ENCODE measurements at regions not wholly inside any gene's neighbourhood (a gene's known extent, or its start where the extent isn't known, plus 50 kb on each side); places are given as distances from the start of the nearest gene placed in this dataset.

DNA sequence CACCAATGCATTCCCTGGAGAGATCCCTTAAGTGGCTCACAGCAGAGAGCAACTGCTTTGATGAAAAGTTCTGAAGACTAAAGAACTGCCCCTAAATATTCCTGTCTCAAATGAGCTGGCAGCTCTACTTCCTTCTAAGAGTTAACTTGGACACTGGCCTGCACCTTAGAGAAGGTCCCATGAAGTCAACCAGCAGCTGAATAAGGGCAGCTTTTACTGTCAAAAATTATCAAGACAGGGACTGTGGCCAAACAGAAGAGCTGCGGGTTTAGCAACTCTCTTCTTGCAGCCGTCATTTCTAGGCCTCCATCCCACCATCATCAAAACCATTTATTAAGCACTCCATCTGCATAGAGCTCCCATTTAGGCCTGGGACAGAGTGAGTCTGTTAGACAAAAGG is 491.1 kb upstream of the TSHZ3 start:
- Histone ChIP-seq H3K27me3 (ENCODE audit: control insufficient read depth in 1 of 2, insufficient read depth in 2 of 2, low read length in 2 of 2) (no peaks in the 10 kb centered on the region), H3K36me3 (ENCODE audit: control insufficient read depth in 2 of 2, insufficient read depth in 2 of 2, low read length in 1 of 2) (no peaks in the 10 kb centered on the region), H3K4me3 (ENCODE audit: low read depth in 1 of 2, low read length in 2 of 2) (no peak overlapping the region), H3K9me3 (ENCODE audit: control insufficient read depth in 2 of 2, insufficient read depth in 1 of 2, low read depth in 1 of 2, low read length in 1 of 2) (peaks cover 2 to 4% of the 10 kb centered on the region in 2 donors), H3K4me1 (ENCODE audit: control insufficient read depth in 2 of 2, insufficient read depth in 2 of 2, low read length in 1 of 2) (no peaks in the 10 kb centered on the region), H3K27ac (ENCODE audit: low read depth in 2 of 2, low read length in 1 of 2) (no peak overlapping the region)
- 77 to 90% methylated on average over 2 of the region's 2 CpGs for WGBS, 2 donors

GRCh38 chr19:31841755-31842154 is 492.5 kb upstream of the TSHZ3 start:
- Histone ChIP-seq H3K36me3 (ENCODE audit: control insufficient read depth in 2 of 2, insufficient read depth in 2 of 2, low read length in 1 of 2) (no peaks in the 10 kb centered on the region), H3K27ac (ENCODE audit: low read depth in 2 of 2, low read length in 1 of 2) (no peak overlapping the region), H3K27me3 (ENCODE audit: control insufficient read depth in 1 of 2, insufficient read depth in 2 of 2, low read length in 2 of 2) (no peaks in the 10 kb centered on the region), H3K9me3 (ENCODE audit: control insufficient read depth in 2 of 2, insufficient read depth in 1 of 2, low read depth in 1 of 2, low read length in 1 of 2) (peaks cover 2 to 4% of the 10 kb centered on the region in 2 donors), H3K4me3 (ENCODE audit: low read depth in 1 of 2, low read length in 2 of 2) (no peak overlapping the region), H3K4me1 (ENCODE audit: control insufficient read depth in 2 of 2, insufficient read depth in 2 of 2, low read length in 1 of 2) (no peaks in the 10 kb centered on the region)
- WGBS, 2 donors: 77 to 79% methylated on average over 1 of the region's 1 CpG

DNA sequence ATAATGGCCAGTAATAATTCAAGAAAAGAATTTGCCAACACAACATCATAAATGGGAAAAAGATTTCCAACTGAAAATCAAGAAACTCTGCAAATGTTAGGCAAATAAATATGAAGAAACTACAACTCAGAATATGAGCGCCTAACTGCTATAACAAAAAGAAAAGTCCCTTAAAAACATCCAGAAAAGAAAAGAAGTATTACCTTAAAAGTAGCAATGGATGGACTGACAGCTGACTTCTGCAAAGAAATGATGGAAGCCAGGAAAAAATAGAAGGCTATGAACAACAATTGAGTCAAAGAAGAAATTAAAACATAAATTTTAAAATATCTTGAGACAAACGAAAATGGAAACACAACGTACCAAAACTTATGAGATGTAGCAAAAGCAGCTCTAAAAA is 482.3 kb upstream of the ZNF507 start:
- H3K27ac ChIP-seq (ENCODE audit: low read depth in 2 of 2, low read length in 1 of 2): no peak overlapping the region
- H3K36me3 ChIP-seq (ENCODE audit: control insufficient read depth in 2 of 2, insufficient read depth in 2 of 2, low read length in 1 of 2): no peaks in the 10 kb centered on the region
- H3K27me3 ChIP-seq (ENCODE audit: control insufficient read depth in 1 of 2, insufficient read depth in 2 of 2, low read length in 2 of 2): no peaks in the 10 kb centered on the region
- H3K9me3 ChIP-seq (ENCODE audit: control insufficient read depth in 2 of 2, insufficient read depth in 1 of 2, low read depth in 1 of 2, low read length in 1 of 2): peaks cover 0 to 4% of the 10 kb centered on the region in 2 donors
- WGBS, 2 donors: 83 to 85% methylated on average over 3 of the region's 3 CpGs
- H3K4me3 ChIP-seq (ENCODE audit: low read depth in 1 of 2, low read length in 2 of 2): no peak overlapping the region
- H3K4me1 ChIP-seq (ENCODE audit: control insufficient read depth in 2 of 2, insufficient read depth in 2 of 2, low read length in 1 of 2): no peaks in the 10 kb centered on the region

DNA sequence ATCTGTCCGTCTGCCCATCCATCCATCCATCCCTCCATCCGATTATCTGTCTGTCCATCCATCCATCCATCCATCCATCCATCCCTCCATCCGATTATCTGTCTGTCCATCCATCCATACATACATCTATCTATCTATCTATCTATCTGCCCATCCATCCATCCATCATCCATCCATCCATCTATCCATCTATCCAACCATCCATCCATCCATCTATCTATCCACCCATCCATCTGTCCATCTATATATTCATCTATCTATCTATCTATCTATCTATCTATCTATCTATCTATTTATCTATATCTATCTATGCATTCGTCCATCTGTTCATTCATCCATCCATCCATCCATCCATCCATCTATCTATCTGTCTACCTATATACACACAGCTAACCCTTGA is 471.1 kb upstream of the ZNF507 start:
- Histone ChIP-seq H3K4me3 (ENCODE audit: low read depth in 1 of 2, low read length in 2 of 2) (no peak overlapping the region), H3K27me3 (ENCODE audit: control insufficient read depth in 1 of 2, insufficient read depth in 2 of 2, low read length in 2 of 2) (no peaks in the 10 kb centered on the region), H3K36me3 (ENCODE audit: control insufficient read depth in 2 of 2, insufficient read depth in 2 of 2, low read length in 1 of 2) (no peaks in the 10 kb centered on the region), H3K4me1 (ENCODE audit: control insufficient read depth in 2 of 2, insufficient read depth in 2 of 2, low read length in 1 of 2) (no peaks in the 10 kb centered on the region), H3K27ac (ENCODE audit: low read depth in 2 of 2, low read length in 1 of 2) (no peak overlapping the region), H3K9me3 (ENCODE audit: control insufficient read depth in 2 of 2, insufficient read depth in 1 of 2, low read depth in 1 of 2, low read length in 1 of 2) (peaks cover 2 to 3% of the 10 kb centered on the region in 2 donors)
- 86 to 90% methylated on average over 4 of the region's 4 CpGs for WGBS, 2 donors

- Histone ChIP-seq H3K27me3 (ENCODE audit: control insufficient read depth in 1 of 2, insufficient read depth in 2 of 2, low read length in 2 of 2) (no peaks in the 10 kb centered on the region), H3K9me3 (ENCODE audit: control insufficient read depth in 2 of 2, insufficient read depth in 1 of 2, low read depth in 1 of 2, low read length in 1 of 2) (peaks cover 2 to 3% of the 10 kb centered on the region in 2 donors), H3K36me3 (ENCODE audit: control insufficient read depth in 2 of 2, insufficient read depth in 2 of 2, low read length in 1 of 2) (no peaks in the 10 kb centered on the region), H3K27ac (ENCODE audit: low read depth in 2 of 2, low read length in 1 of 2) (no peak overlapping the region), H3K4me3 (ENCODE audit: low read depth in 1 of 2, low read length in 2 of 2) (no peak overlapping the region), H3K4me1 (ENCODE audit: control insufficient read depth in 2 of 2, insufficient read depth in 2 of 2, low read length in 1 of 2) (no peaks in the 10 kb centered on the region)
- 85 to 87% methylated on average over 16 of the region's 16 CpGs for WGBS, 2 donors
These were observed 469.8 kb upstream of the ZNF507 start for GRCh38 chr19:31875591-31875990.

- 64 to 65% methylated on average over 2 of the region's 2 CpGs for WGBS, 2 donors
- no peaks in the 10 kb centered on the region for H3K27me3 ChIP-seq (ENCODE audit: control insufficient read depth in 1 of 2, insufficient read depth in 2 of 2, low read length in 2 of 2)
These were observed 465.1 kb upstream of the ZNF507 start for GRCh38 chr19:31880283-31880682.

GRCh38 chr19:31881988-31882387 is 463.4 kb upstream of the ZNF507 start:
- Histone ChIP-seq H3K36me3 (ENCODE audit: control insufficient read depth in 2 of 2, insufficient read depth in 2 of 2, low read length in 1 of 2) (no peaks in the 10 kb centered on the region), H3K9me3 (ENCODE audit: control insufficient read depth in 2 of 2, insufficient read depth in 1 of 2, low read depth in 1 of 2, low read length in 1 of 2) (no peaks in the 10 kb centered on the region), H3K4me1 (ENCODE audit: control insufficient read depth in 2 of 2, insufficient read depth in 2 of 2, low read length in 1 of 2) (no peaks in the 10 kb centered on the region), H3K27me3 (ENCODE audit: control insufficient read depth in 1 of 2, insufficient read depth in 2 of 2, low read length in 2 of 2) (no peaks in the 10 kb centered on the region), H3K4me3 (ENCODE audit: low read depth in 1 of 2, low read length in 2 of 2) (no peak overlapping the region), H3K27ac (ENCODE audit: low read depth in 2 of 2, low read length in 1 of 2) (no peak overlapping the region)
- WGBS, 2 donors: 86 to 91% methylated on average over 7 of the region's 7 CpGs

More at GRCh38 chr19:31880283-31880682, 465.1 kb upstream of the ZNF507 start:
- H3K9me3 ChIP-seq (ENCODE audit: control insufficient read depth in 2 of 2, insufficient read depth in 1 of 2, low read depth in 1 of 2, low read length in 1 of 2): peaks cover 0 to 2% of the 10 kb centered on the region in 2 donors
- H3K27ac ChIP-seq (ENCODE audit: low read depth in 2 of 2, low read length in 1 of 2): no peak overlapping the region
- H3K4me3 ChIP-seq (ENCODE audit: low read depth in 1 of 2, low read length in 2 of 2): no peak overlapping the region
- H3K4me1 ChIP-seq (ENCODE audit: control insufficient read depth in 2 of 2, insufficient read depth in 2 of 2, low read length in 1 of 2): no peaks in the 10 kb centered on the region
- H3K36me3 ChIP-seq (ENCODE audit: control insufficient read depth in 2 of 2, insufficient read depth in 2 of 2, low read length in 1 of 2): no peaks in the 10 kb centered on the region

DNA sequence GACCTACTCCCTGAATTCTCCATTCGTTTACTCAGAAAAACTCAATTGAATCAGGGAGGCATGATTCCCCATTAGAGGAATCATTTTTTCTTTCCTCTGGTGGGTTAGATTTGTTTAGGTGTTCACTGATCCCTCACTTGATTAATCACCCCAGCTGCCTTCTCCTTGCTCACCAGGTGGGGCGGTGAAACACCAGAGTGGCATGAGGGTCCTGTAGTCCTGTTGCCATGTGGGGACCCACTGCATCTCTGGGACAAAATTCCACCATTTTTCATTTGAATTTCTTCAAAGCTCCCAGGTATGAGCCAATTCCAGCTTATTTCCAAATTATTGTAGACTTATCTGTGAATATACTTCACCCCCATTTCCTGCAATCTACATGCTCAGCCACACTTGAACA is 462.7 kb upstream of the ZNF507 start:
- Histone ChIP-seq H3K27ac (ENCODE audit: low read depth in 2 of 2, low read length in 1 of 2) (no peak overlapping the region), H3K4me1 (ENCODE audit: control insufficient read depth in 2 of 2, insufficient read depth in 2 of 2, low read length in 1 of 2) (no peaks in the 10 kb centered on the region), H3K36me3 (ENCODE audit: control insufficient read depth in 2 of 2, insufficient read depth in 2 of 2, low read length in 1 of 2) (no peaks in the 10 kb centered on the region), H3K27me3 (ENCODE audit: control insufficient read depth in 1 of 2, insufficient read depth in 2 of 2, low read length in 2 of 2) (no peaks in the 10 kb centered on the region), H3K4me3 (ENCODE audit: low read depth in 1 of 2, low read length in 2 of 2) (no peak overlapping the region), H3K9me3 (ENCODE audit: control insufficient read depth in 2 of 2, insufficient read depth in 1 of 2, low read depth in 1 of 2, low read length in 1 of 2) (no peaks in the 10 kb centered on the region)
- 78 to 82% methylated on average over 2 of the region's 2 CpGs for WGBS, 2 donors

- 69 to 76% methylated on average over 17 of the region's 17 CpGs for WGBS, 2 donors
- no peaks in the 10 kb centered on the region for H3K9me3 ChIP-seq (ENCODE audit: control insufficient read depth in 2 of 2, insufficient read depth in 1 of 2, low read depth in 1 of 2, low read length in 1 of 2)
- H3K27ac ChIP-seq (ENCODE audit: low read depth in 2 of 2, low read length in 1 of 2): no peak overlapping the region
- H3K36me3 ChIP-seq (ENCODE audit: control insufficient read depth in 2 of 2, insufficient read depth in 2 of 2, low read length in 1 of 2): no peaks in the 10 kb centered on the region
- no peak overlapping the region for H3K4me3 ChIP-seq (ENCODE audit: low read depth in 1 of 2, low read length in 2 of 2)
- H3K4me1 ChIP-seq (ENCODE audit: control insufficient read depth in 2 of 2, insufficient read depth in 2 of 2, low read length in 1 of 2): no peaks in the 10 kb centered on the region
- no peaks in the 10 kb centered on the region for H3K27me3 ChIP-seq (ENCODE audit: control insufficient read depth in 1 of 2, insufficient read depth in 2 of 2, low read length in 2 of 2)
These were observed 462.0 kb upstream of the ZNF507 start for GRCh38 chr19:31883296-31883990.

- Histone ChIP-seq H3K4me3 (ENCODE audit: low read depth in 1 of 2, low read length in 2 of 2) (no peak overlapping the region), H3K9me3 (ENCODE audit: control insufficient read depth in 2 of 2, insufficient read depth in 1 of 2, low read depth in 1 of 2, low read length in 1 of 2) (peaks cover 0 to 2% of the 10 kb centered on the region in 2 donors), H3K4me1 (ENCODE audit: control insufficient read depth in 2 of 2, insufficient read depth in 2 of 2, low read length in 1 of 2) (no peaks in the 10 kb centered on the region), H3K36me3 (ENCODE audit: control insufficient read depth in 2 of 2, insufficient read depth in 2 of 2, low read length in 1 of 2) (no peaks in the 10 kb centered on the region), H3K27ac (ENCODE audit: low read depth in 2 of 2, low read length in 1 of 2) (no peak overlapping the region), H3K27me3 (ENCODE audit: control insufficient read depth in 1 of 2, insufficient read depth in 2 of 2, low read length in 2 of 2) (no peaks in the 10 kb centered on the region)
- WGBS, 2 donors: 70 to 73% methylated on average over 8 of the region's 8 CpGs
These were observed 460.0 kb upstream of the ZNF507 start for GRCh38 chr19:31885280-31885853.
